Adipocyte (in vitro differentiated cells): ENCODE measurements at regions not wholly inside any gene's neighbourhood (a gene's known extent, or its start where the extent isn't known, plus 50 kb on each side); places are given as distances from the start of the nearest gene placed in this dataset.

Experiments used
- DNase-seq: peaks from one replicate; pipeline ENCODE4 v3.0.0-alpha.2; 2015; ENCODE audit warnings: low read depth
- H3K27me3 ChIP-seq: replicated peaks from 2 replicates; pipeline ENCODE4 v1.7.0; 2013; ENCODE audit warnings: mild to moderate bottlenecking, low read length, moderate library complexity; ENCODE audit not compliant: control insufficient read depth, insufficient read depth
- H3K36me3 ChIP-seq: 2 replicates; pipeline ENCODE4 v1.7.0; 2013; ENCODE audit warnings: low read length, mild to moderate bottlenecking, moderate library complexity; ENCODE audit not compliant: control insufficient read depth, insufficient read depth, severe bottlenecking
- H3K4me1 ChIP-seq: 2 replicates; pipeline ENCODE4 v1.7.0; 2013; ENCODE audit warnings: mild to moderate bottlenecking, low read length, moderate library complexity; ENCODE audit not compliant: control insufficient read depth, insufficient read depth
- H3K4me3 ChIP-seq: 2 replicates; pipeline ENCODE4 v1.7.0; 2013; ENCODE audit warnings: mild to moderate bottlenecking, low read length, moderate library complexity
- H3K9ac ChIP-seq: 2 replicates; pipeline ENCODE4 v1.7.0; 2013; ENCODE audit warnings: mild to moderate bottlenecking, low read length, moderate library complexity
- H3K9me3 ChIP-seq: 2 replicates; pipeline ENCODE4 v1.7.0; 2013; ENCODE audit warnings: mild to moderate bottlenecking, low read length, moderate library complexity; ENCODE audit not compliant: control insufficient read depth

DNA sequence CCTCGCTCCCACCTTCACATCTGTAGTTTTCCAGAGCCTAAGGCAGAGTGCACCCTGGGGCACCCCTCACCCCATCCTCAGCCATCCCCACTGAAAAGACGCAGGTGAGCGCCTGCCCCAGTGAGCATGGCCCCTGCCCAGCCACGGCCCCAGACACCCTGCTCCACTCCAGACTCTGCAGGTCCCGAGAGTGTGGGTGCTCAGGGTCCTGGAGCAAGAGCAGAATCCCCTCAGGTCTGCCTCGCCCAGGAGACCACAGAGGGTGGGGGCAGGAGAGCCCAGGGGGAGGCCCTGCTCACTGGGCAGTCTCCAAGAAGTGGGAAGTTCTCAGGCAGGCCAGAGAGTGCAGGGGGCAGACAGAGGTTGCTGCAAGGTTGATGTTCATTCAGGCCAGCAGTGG, 158.6 kb upstream of the PPP1R26 start:
- Histone ChIP-seq H3K9me3 (peaks cover 7% of the 10 kb centered on the region), H3K36me3 (no peaks in the 10 kb centered on the region), H3K4me1 (no peaks in the 10 kb centered on the region), H3K27me3 (no peaks in the 10 kb centered on the region), H3K9ac (no peak overlapping the region), H3K4me3 (no peak overlapping the region)
- DNase-seq: no peak

DNA sequence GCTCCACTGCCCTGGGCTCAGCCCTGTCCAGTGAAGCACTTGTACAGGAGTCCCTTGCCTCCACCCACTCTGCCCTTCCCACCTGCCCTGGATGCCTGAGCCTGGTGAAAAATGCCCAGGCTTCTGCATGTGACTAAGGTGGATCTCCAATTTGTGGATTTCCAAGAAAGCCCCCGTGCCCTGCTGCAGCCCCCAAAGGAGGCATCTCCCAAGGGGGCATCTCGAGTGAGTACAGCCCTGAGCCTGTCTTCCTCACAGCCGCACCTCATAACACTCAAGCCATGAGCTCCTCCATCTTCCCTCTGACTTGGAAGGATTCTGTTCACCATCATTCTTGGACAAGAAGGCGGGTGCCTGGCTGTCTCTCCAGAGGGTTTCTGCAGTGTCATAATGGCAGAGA, 158.0 kb upstream of the PPP1R26 start:
- DNase-seq: no peak
- H3K9me3 ChIP-seq: peaks cover 7% of the 10 kb centered on the region
- no peak overlapping the region for H3K9ac ChIP-seq
- no peaks in the 10 kb centered on the region for H3K4me1 ChIP-seq
- no peak overlapping the region for H3K4me3 ChIP-seq
- H3K36me3 ChIP-seq: no peaks in the 10 kb centered on the region
- H3K27me3 ChIP-seq: no peaks in the 10 kb centered on the region

DNA sequence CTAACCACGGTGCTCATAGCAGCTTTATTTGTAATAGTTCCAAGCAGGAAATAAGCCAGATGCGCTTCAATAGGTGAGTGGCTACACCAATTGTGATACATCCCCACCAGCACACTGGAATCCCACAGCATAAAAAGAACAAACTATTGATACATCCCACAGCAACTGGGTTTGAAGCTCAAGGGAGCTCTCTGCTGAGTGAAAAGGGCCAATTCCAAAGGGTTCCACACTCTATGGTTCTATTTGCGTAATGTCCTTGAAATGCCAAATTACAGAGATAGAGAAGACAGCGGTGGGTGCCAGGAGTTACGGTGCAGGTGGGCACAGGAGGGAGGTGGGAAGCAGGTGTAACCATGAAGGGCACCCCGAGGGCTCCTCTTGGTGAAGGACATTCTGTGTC, 155.3 kb upstream of the PPP1R26 start:
- no peak for DNase-seq
- Histone ChIP-seq H3K4me1 (no peaks in the 10 kb centered on the region), H3K27me3 (peaks cover 2% of the 10 kb centered on the region), H3K36me3 (no peaks in the 10 kb centered on the region), H3K9me3 (peaks cover 13% of the 10 kb centered on the region), H3K9ac (no peak overlapping the region), H3K4me3 (no peak overlapping the region)

DNA sequence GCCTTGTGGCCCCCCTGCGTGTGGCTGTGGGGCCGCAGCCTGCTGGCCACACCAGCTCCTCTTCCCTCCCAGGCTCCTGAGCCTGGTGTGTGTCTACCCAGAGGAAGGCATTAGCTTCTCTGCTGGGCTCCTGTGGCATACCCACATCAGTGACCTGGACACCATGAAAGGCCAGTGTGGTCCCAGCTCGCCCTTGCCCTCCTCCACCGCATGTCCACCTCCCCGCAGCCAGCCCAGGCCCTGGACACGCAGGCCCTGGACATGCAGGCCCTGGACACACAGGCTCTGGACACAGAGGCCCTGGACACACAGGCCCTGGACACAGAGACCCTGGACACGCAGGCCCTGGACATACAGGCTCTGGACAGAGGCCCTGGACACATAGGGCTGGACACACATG, 153.4 kb upstream of the PPP1R26 start:
- Histone ChIP-seq H3K27me3 (peaks cover 4% of the 10 kb centered on the region), H3K9me3 (peaks cover 13% of the 10 kb centered on the region), H3K4me1 (no peaks in the 10 kb centered on the region), H3K4me3 (no peak overlapping the region), H3K36me3 (no peaks in the 10 kb centered on the region), H3K9ac (no peak overlapping the region)
- no peak for DNase-seq

DNA sequence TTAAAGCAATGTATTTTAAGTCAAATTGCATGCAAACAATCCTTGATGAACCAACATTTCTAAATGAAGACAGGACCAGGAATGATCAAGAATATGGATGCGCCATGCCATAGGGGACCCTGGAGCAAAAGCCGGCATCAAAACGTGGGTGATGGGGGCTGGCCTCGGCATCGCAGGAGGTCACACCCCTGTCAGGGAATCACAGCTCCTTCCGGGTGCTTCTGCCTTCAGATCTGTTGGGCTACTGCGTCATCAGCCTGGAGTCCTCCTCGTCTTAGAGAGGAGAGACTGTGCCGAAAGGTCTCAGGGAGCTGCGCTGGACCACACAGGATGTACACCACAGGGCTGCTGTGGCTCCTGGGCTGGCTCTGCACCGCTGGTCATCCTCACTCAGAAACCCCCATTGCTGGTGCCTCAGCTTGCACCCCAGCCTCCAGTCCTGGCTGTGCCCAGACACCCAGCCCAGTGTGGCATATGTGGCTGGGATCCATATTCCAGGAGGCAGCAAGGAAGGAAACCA, 152.9 kb upstream of the PPP1R26 start:
- Histone ChIP-seq H3K36me3 (no peaks in the 10 kb centered on the region), H3K4me1 (no peaks in the 10 kb centered on the region), H3K27me3 (peaks cover 8% of the 10 kb centered on the region), H3K9me3 (peaks cover 13% of the 10 kb centered on the region), H3K4me3 (no peak overlapping the region), H3K9ac (no peak overlapping the region)
- no peak for DNase-seq

DNA sequence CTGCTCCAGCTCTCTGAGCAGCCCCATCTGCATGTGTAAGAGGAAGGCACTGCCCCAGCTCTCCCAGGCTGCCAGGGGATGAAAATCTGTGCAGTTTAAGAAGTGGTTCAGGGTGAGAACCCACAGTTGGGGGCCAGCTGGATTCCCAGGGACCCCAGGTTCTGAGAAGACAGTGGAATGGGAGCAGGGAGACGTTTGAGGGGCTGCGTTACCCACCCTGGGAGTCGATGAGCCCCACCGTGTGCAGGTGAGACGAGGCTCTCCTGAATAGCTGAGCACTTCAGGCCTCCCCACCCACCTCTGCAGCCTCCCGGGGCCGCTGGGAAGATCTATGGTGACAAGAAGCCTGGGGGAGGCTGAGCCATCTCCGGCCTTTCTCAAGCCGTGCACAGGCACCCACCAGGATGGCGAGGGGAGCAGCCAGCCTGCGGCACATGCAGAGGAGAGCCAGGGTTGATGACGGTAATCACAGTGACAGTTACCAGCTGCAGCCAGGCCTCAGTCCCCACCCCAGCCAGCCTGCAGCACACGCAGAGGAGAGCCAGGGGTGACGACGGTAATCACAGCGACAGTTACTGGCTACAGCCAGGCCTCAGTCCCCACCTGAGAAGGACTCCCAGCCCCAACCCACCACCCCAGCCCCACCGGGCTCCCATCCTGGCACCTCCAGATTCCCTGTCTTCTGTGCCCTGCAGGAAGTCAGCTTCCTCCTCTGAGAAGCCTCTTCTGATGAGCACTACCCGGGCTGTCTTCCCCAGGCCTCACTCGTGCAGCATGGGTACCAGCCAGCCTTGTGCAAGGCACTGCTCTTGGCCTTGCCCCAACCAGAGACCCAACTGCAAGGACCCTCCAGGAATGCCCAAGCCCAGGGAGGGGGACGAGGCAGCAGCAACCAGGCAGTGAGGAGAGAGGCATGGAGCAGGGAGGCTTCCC, 150.8 kb upstream of the PPP1R26 start:
- Histone ChIP-seq H3K36me3 (no peaks in the 10 kb centered on the region), H3K9ac (no peak overlapping the region), H3K4me3 (no peak overlapping the region), H3K4me1 (no peaks in the 10 kb centered on the region), H3K9me3 (peaks cover 13% of the 10 kb centered on the region), H3K27me3 (peaks cover 12% of the 10 kb centered on the region)
- DNase-seq: no peak

DNA sequence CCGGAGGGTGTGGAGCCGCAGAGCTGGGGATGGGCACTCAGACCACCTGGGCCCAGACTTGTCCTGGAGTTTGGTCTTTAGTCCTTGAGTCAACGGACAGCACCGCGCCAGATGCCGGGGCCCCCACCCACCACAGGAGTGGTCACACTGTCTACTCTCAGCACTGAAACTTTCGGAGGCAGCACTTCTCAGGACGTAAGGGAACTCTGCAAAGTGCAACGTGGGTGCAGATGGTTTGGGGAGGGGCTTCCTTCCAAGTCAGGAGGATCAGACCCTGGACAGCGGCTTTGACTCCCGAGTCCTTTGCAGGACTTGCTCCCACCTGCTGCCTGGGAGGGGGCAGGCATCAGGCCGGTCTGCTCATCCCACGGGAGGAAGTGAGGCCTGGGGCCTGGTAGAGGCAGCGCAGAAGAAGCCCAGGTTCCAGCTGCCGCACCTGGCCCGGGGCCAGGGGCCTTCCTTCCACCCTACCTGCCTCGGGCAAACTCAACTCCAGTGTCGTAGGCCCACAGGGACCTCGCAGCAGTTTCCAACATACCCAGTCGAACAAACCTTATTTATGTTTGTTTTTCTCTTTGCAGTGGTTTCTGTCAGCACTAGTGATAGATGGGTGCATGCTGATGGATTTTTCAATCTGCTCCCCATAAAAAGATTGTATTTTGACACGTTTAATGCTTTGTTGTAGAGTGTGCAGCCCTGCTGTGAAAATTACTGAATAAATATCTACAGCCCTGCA, 149.8 kb upstream of the PPP1R26 start:
- no peak overlapping the region for H3K4me3 ChIP-seq
- DNase-seq: no peak
- H3K9ac ChIP-seq: no peak overlapping the region
- no peaks in the 10 kb centered on the region for H3K4me1 ChIP-seq
- peaks cover 12% of the 10 kb centered on the region for H3K27me3 ChIP-seq
- no peaks in the 10 kb centered on the region for H3K36me3 ChIP-seq
- peaks cover 6% of the 10 kb centered on the region for H3K9me3 ChIP-seq

DNA sequence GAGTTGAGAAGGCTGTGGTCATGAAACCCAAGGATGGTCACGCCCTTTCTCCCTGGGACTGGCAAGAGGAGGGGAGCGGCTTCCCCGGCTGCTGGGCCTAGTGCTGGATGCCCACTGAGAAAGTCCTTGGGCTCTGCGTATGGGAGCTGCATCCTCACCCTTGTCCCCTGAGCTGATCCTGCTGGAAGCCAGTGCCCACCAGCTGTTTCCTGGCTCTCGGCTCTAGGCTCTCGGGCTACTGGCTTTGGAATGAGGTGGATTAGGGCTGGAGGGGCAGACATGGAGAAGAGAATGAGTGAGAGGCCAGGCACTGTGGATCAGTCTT, 149.3 kb upstream of the PPP1R26 start:
- H3K36me3 ChIP-seq: no peaks in the 10 kb centered on the region
- no peaks in the 10 kb centered on the region for H3K4me1 ChIP-seq
- H3K4me3 ChIP-seq: no peak overlapping the region
- peaks cover 12% of the 10 kb centered on the region for H3K27me3 ChIP-seq
- DNase-seq: no peak
- H3K9ac ChIP-seq: no peak overlapping the region
- peaks cover 6% of the 10 kb centered on the region for H3K9me3 ChIP-seq

DNA sequence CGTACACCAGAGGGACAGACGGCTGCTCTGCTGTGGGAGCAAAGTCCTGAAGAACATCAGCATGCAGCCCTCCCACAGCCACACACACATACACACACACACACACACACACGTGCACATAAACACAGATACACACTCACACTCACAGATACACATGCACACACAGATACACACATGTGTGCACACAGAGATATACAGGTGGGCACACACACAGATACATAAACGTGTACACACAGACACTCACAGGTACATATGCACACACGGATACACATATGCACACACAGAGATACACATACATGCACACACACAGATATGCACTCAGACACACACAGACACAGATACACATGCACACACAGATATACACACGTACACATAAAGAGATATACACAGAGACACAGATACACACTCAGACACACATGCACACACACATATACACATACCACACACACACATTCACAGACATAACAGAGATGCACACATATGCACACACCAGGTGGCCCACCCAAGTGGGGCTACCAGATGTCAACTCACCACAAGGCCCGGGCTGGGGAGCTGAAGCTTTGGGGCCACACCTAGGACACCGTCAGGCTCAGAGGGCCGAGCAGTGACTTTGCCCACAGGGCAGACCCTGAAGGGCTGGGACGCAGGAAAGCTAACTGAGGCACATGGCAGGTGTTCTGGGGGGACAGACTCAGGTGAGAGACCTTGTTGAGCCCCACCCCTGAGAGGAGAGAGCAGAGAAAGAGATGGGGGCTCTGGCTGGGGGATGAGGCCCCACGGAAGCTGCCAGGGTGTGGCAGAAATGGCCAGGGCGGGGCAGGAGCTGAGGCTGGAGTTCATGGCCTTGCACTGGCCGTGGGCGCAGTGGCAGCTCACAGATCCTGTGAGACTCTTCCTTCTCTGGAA, 148.6 kb upstream of the PPP1R26 start:
- H3K4me1 ChIP-seq: no peaks in the 10 kb centered on the region
- H3K27me3 ChIP-seq: peaks cover 12% of the 10 kb centered on the region
- H3K4me3 ChIP-seq: no peak overlapping the region
- no peaks in the 10 kb centered on the region for H3K36me3 ChIP-seq
- DNase-seq: no peak
- peaks cover 6% of the 10 kb centered on the region for H3K9me3 ChIP-seq
- no peak overlapping the region for H3K9ac ChIP-seq

DNA sequence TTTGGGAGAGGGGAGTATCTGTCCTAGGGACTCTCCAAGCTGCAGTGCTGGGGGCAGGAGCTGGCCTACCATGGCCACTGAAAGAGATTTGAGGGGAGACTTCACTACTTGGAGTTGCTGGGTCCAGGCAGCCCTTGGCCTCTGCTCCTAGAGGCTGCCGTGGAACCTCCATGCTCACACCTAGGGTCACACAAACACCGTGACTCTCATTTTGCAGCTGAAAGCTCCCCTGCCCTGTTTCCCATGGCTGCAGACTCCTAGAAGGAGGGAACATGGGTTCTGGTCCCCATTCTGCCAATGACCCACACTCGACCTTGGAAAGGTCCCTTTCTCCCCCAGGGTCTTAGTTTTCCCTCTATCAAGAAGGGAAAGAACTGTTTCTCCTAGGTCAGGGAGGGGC, 147.1 kb upstream of the PPP1R26 start:
- DNase-seq: no peak
- Histone ChIP-seq H3K4me1 (no peaks in the 10 kb centered on the region), H3K9ac (no peak overlapping the region), H3K36me3 (no peaks in the 10 kb centered on the region), H3K27me3 (peaks cover 23% of the 10 kb centered on the region), H3K4me3 (no peak overlapping the region), H3K9me3 (peaks cover 5% of the 10 kb centered on the region)
